GM23338 (cell line): ENCODE measurements at regions not wholly inside any gene's neighbourhood (a gene's known extent, or its start where the extent isn't known, plus 50 kb on each side); places are given as distances from the start of the nearest gene placed in this dataset.

ENCODE experiments used
- CREB1 ChIP-seq: fragments of 250-450 bp; sonication (Bioruptor Pico); IDR thresholded peaks from 2 replicates; pipeline ENCODE4 v1.5.0; 2020; ENCODE audit warnings: low read depth, mild to moderate bottlenecking, moderate library complexity
- CTCF ChIP-seq, 2 experiments: fragments of 200-600 bp in 1 of 2; sonication (generic) in 1 of 2; conservative IDR thresholded peaks; 2 replicates each; pipeline versions ENCODE4 v1.5.1 to v1.6.1; 2016 to 2017; ENCODE audit warnings: antibody characterized with exemption in 2 of 2, low read depth in 2 of 2, mild to moderate bottlenecking in 2 of 2, moderate library complexity in 1 of 2
- ETS1 ChIP-seq: IDR thresholded peaks from 2 replicates; pipeline ENCODE4 v1.6.1; 2016; ENCODE audit warnings: antibody characterized with exemption
- EZH2 ChIP-seq: fragments of 200-600 bp; sonication (generic); IDR thresholded peaks from one replicate; pipeline ENCODE4 v1.8.0; 2017; ENCODE audit warnings: antibody characterized with exemption, mild to moderate bottlenecking, low read depth; ENCODE audit not compliant: unreplicated experiment
- EZH2phosphoT487 ChIP-seq: fragments of 200-600 bp; sonication (generic); IDR thresholded peaks from one replicate; pipeline ENCODE4 v1.8.1; 2018; ENCODE audit warnings: antibody characterized with exemption; ENCODE audit not compliant: unreplicated experiment
- JUNB ChIP-seq: IDR thresholded peaks from one replicate; pipeline ENCODE4 v1.6.1; 2016; ENCODE audit warnings: antibody characterized with exemption; ENCODE audit not compliant: unreplicated experiment
- NANOG ChIP-seq: IDR thresholded peaks from 2 replicates; pipeline ENCODE4 v1.6.1; 2016; ENCODE audit warnings: antibody characterized with exemption, borderline replicate concordance
- POLR2AphosphoS5 ChIP-seq: IDR thresholded peaks from 2 replicates; pipeline ENCODE4 v1.6.1; 2016; ENCODE audit warnings: antibody characterized with exemption, low read depth
- REST ChIP-seq: IDR thresholded peaks from one replicate; pipeline ENCODE4 v1.6.1; 2018; ENCODE audit warnings: antibody characterized with exemption; ENCODE audit not compliant: unreplicated experiment
- STAT1 ChIP-seq: IDR thresholded peaks from one replicate; pipeline ENCODE4 v1.6.1; 2016; ENCODE audit warnings: antibody characterized with exemption; ENCODE audit not compliant: unreplicated experiment
- ZNF114 ChIP-seq: fragments of 250-450 bp; sonication (Bioruptor Pico); IDR thresholded peaks from 2 replicates; pipeline ENCODE4 v1.5.0; 2020; ENCODE audit warnings: mild to moderate bottlenecking, moderate library complexity
- ZNF331 ChIP-seq: fragments of 250-450 bp; sonication (Bioruptor Pico); IDR thresholded peaks from 2 replicates; pipeline ENCODE4 v1.5.0; 2020; ENCODE audit warnings: low read depth, mild to moderate bottlenecking, moderate library complexity

- TF ChIP-seq CTCF (conservative IDR thresholded peaks at IDR 0.05; ENCODE audit: low read depth in 2 of 2) (peak; percentile 56 to 58), EZH2phosphoT487 (no peak), EZH2 (no peak), CREB1 (CRISPR knock-in tag) (no peak), POLR2AphosphoS5 (no peak), REST (no peak), ZNF114 (CRISPR knock-in tag) (no peak), JUNB (no peak), ZNF331 (CRISPR knock-in tag) (no peak), NANOG (no peak), ETS1 (no peak), STAT1 (no peak)
Observed at GRCh38 chr21:31459457-31459856, 115.4 kb upstream of the TIAM1 start.
